Suprapubic skin (tissue), 3 donors: ENCODE measurements at regions not wholly inside any gene's neighbourhood (a gene's known extent, or its start where the extent isn't known, plus 50 kb on each side); places are given as distances from the start of the nearest gene placed in this dataset.

Experiments used
- EP300 ChIP-seq: sonication (generic); formaldehyde crosslinking; IDR thresholded peaks from one replicate; pipeline ENCODE4 v1.6.1; 2017; ENCODE audit warnings: antibody characterized with exemption
- POLR2A ChIP-seq, 2 donors: fragments of 450-650 bp; IDR thresholded peaks; one replicate each; pipeline ENCODE4 v1.6.1; 2017; ENCODE audit warnings: antibody characterized with exemption in 2 of 2, mild to moderate bottlenecking in 2 of 2, moderate library complexity in 2 of 2
- TF ChIP-seq, protein P1 (sequence below), 2 donors: fragments of 200-600 bp in 1 of 2; fragments of 450-650 bp in 1 of 2; sonication (generic) in 1 of 2; IDR thresholded peaks; one replicate each; pipeline ENCODE4 v1.5.1; 2016 to 2019; ENCODE audit warnings: antibody characterized with exemption in 2 of 2, mild to moderate bottlenecking in 1 of 2, moderate library complexity in 1 of 2

DNA sequence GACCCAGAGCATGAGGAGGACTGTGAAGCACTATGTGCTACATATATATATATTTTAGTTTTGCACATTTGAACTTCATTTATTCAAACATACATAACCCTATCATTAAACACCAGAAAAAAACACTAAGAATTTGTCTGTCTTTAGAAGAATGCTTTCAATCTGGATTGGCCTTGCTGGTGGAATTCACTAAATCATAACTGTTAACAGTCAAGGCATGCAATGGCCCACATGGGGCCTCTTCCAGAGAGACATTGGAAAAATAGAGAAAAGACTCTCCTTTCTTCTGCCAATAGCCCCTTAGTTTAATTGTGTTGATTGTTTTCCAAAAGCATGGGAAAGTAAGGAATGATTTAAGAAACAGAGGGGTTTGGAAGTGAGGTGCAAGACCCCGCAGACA, 77.9 kb downstream of the MRPL32 start:
- TF ChIP-seq POLR2A (IDR thresholded peaks at IDR 0.05) (no peak), EP300 (no peak)
- TF ChIP-seq, protein P1, sequence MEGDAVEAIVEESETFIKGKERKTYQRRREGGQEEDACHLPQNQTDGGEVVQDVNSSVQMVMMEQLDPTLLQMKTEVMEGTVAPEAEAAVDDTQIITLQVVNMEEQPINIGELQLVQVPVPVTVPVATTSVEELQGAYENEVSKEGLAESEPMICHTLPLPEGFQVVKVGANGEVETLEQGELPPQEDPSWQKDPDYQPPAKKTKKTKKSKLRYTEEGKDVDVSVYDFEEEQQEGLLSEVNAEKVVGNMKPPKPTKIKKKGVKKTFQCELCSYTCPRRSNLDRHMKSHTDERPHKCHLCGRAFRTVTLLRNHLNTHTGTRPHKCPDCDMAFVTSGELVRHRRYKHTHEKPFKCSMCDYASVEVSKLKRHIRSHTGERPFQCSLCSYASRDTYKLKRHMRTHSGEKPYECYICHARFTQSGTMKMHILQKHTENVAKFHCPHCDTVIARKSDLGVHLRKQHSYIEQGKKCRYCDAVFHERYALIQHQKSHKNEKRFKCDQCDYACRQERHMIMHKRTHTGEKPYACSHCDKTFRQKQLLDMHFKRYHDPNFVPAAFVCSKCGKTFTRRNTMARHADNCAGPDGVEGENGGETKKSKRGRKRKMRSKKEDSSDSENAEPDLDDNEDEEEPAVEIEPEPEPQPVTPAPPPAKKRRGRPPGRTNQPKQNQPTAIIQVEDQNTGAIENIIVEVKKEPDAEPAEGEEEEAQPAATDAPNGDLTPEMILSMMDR (IDR thresholded peaks at IDR 0.05) = no peak
